NB4 (cell line): ENCODE measurements at regions not wholly inside any gene's neighbourhood (a gene's known extent, or its start where the extent isn't known, plus 50 kb on each side); places are given as distances from the start of the nearest gene placed in this dataset.

ENCODE experiments used
- DNase-seq: peaks from one replicate; pipeline ENCODE4 v3.0.0; 2010; ENCODE audit warnings: low read depth
- H3K4me3 ChIP-seq: one replicate; pipeline ENCODE4 v1.5.1; 2011; ENCODE audit warnings: mild to moderate bottlenecking, low read depth, low read length, moderate library complexity
- CTCF ChIP-seq: IDR thresholded peaks from one replicate; pipeline ENCODE4 v1.5.1; 2012; ENCODE audit warnings: low read depth, low read length
- MAX ChIP-seq: IDR thresholded peaks from 2 replicates; pipeline ENCODE4 v1.6.1; 2011; ENCODE audit warnings: low read depth, low read length
- MYC ChIP-seq: IDR thresholded peaks from 2 replicates; pipeline ENCODE4 v1.6.1; 2011; ENCODE audit warnings: low read depth, low read length
- POLR2A ChIP-seq: IDR thresholded peaks from 2 replicates; pipeline ENCODE4 v1.6.1; 2011; ENCODE audit warnings: mild to moderate bottlenecking; ENCODE audit not compliant: insufficient read length; ENCODE audit errors: extremely low read depth

- H3K4me3 ChIP-seq = no peak overlapping the region
- TF ChIP-seq MAX = no peak
- no peak for TF ChIP-seq POLR2A
- no peak for TF ChIP-seq CTCF
- no peak for TF ChIP-seq MYC
- DNase-seq = no peak
These were observed 661.0 kb upstream of the MIR17HG start for GRCh38 chr13:90686442-90686841.

GRCh38 chr13:90689111-90689510 lies 658.4 kb upstream of the MIR17HG start:
- TF ChIP-seq POLR2A (no peak), MAX (no peak), CTCF (no peak), MYC (no peak)
- DNase-seq = no peak
- H3K4me3 ChIP-seq = no peak overlapping the region

- DNase-seq = no peak
- TF ChIP-seq POLR2A = no peak
- no peak for TF ChIP-seq CTCF
- no peak for TF ChIP-seq MYC
- no peak for TF ChIP-seq MAX
- no peak overlapping the region for H3K4me3 ChIP-seq
These were observed 656.9 kb upstream of the MIR17HG start for GRCh38 chr13:90690458-90691080.

GRCh38 chr13:90696254-90696653 lies 651.2 kb upstream of the MIR17HG start:
- no peak for DNase-seq
- TF ChIP-seq MYC (no peak), POLR2A (no peak), CTCF (no peak), MAX (no peak)
- H3K4me3 ChIP-seq = no peak overlapping the region

GRCh38 chr13:90696656-90697055 lies 650.8 kb upstream of the MIR17HG start:
- TF ChIP-seq POLR2A (no peak), CTCF (no peak), MYC (no peak), MAX (no peak)
- no peak overlapping the region for H3K4me3 ChIP-seq
- no peak for DNase-seq

- DNase-seq = no peak
- no peak overlapping the region for H3K4me3 ChIP-seq
- no peak for TF ChIP-seq POLR2A
- TF ChIP-seq CTCF = no peak
- TF ChIP-seq MAX = no peak
- TF ChIP-seq MYC = no peak
These were observed 647.1 kb upstream of the MIR17HG start for GRCh38 chr13:90700340-90700739.
